DOHH2 (cell line): ENCODE measurements at regions not wholly inside any gene's neighbourhood (a gene's known extent, or its start where the extent isn't known, plus 50 kb on each side); places are given as distances from the start of the nearest gene placed in this dataset.

Experiments used
- EZH2phosphoT487 ChIP-seq: fragments of 200-600 bp; sonication (generic); IDR thresholded peaks from 2 replicates; pipeline ENCODE4 v1.6.1; 2017; ENCODE audit warnings: borderline replicate concordance, mild to moderate bottlenecking, antibody characterized with exemption, low read length, moderate library complexity, mixed read lengths
- TF ChIP-seq, protein P1 (sequence below): fragments of 200-600 bp; sonication (generic); IDR thresholded peaks from one replicate; pipeline ENCODE4 v1.5.1; 2014; ENCODE audit warnings: antibody characterized with exemption, mild to moderate bottlenecking, low read depth, low read length; ENCODE audit not compliant: poor library complexity, severe bottlenecking

GRCh38 chr6:111928139-111928538, 54.9 kb upstream of the FYN start:
- TF ChIP-seq, protein P1, sequence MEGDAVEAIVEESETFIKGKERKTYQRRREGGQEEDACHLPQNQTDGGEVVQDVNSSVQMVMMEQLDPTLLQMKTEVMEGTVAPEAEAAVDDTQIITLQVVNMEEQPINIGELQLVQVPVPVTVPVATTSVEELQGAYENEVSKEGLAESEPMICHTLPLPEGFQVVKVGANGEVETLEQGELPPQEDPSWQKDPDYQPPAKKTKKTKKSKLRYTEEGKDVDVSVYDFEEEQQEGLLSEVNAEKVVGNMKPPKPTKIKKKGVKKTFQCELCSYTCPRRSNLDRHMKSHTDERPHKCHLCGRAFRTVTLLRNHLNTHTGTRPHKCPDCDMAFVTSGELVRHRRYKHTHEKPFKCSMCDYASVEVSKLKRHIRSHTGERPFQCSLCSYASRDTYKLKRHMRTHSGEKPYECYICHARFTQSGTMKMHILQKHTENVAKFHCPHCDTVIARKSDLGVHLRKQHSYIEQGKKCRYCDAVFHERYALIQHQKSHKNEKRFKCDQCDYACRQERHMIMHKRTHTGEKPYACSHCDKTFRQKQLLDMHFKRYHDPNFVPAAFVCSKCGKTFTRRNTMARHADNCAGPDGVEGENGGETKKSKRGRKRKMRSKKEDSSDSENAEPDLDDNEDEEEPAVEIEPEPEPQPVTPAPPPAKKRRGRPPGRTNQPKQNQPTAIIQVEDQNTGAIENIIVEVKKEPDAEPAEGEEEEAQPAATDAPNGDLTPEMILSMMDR = no peak
- no peak for TF ChIP-seq EZH2phosphoT487
